RWPE2 (cell line): ENCODE measurements at regions not wholly inside any gene's neighbourhood (a gene's known extent, or its start where the extent isn't known, plus 50 kb on each side); places are given as distances from the start of the nearest gene placed in this dataset.
A peak's percentile ranks its signal among the peaks of the same experiment; 100 is the strongest.

ENCODE experiments used
- ATAC-seq: fragments of 200-7000 bp; cut with Tn5 transposase; 3 replicates; pipeline ENCODE4 v1.9.1; 2021; ENCODE audit warnings: low read depth
- DNase-seq: peaks from one replicate; pipeline ENCODE4 v3.0.0-alpha.2; 2020; ENCODE audit warnings: low spot score
- H3K27ac ChIP-seq: fragments of 450-650 bp; 2 replicates; pipeline ENCODE4 v1.5.1; 2017; ENCODE audit warnings: mild to moderate bottlenecking; ENCODE audit not compliant: poor library complexity, severe bottlenecking
- H3K27me3 ChIP-seq: fragments of 250-450 bp; sonication (Bioruptor Pico); 2 replicates; pipeline ENCODE4 v1.5.1; 2021; ENCODE audit warnings: mild to moderate bottlenecking, moderate library complexity; ENCODE audit not compliant: insufficient read depth, poor library complexity, severe bottlenecking
- H3K36me3 ChIP-seq: fragments of 250-450 bp; sonication (Bioruptor Pico); 2 replicates; pipeline ENCODE4 v1.5.1; 2020; ENCODE audit warnings: low read depth, mild to moderate bottlenecking, moderate library complexity
- H3K4me1 ChIP-seq: fragments of 250-450 bp; sonication (Bioruptor Pico); 2 replicates; pipeline ENCODE4 v1.5.1; 2021; ENCODE audit warnings: mild to moderate bottlenecking, moderate library complexity; ENCODE audit not compliant: insufficient read depth, poor library complexity, severe bottlenecking
- H3K4me3 ChIP-seq: fragments of 250-450 bp; sonication (Bioruptor Pico); 2 replicates; pipeline ENCODE4 v1.5.1; 2021; ENCODE audit warnings: mild to moderate bottlenecking, moderate library complexity; ENCODE audit not compliant: severe bottlenecking
- H3K9me3 ChIP-seq: fragments of 250-450 bp; sonication (Bioruptor Pico); 2 replicates; pipeline ENCODE4 v1.5.1; 2021; ENCODE audit warnings: mild to moderate bottlenecking, moderate library complexity; ENCODE audit not compliant: severe bottlenecking
- CTCF ChIP-seq: fragments of 450-650 bp; IDR thresholded peaks from one replicate; pipeline ENCODE4 v1.5.1; 2017; ENCODE audit warnings: mild to moderate bottlenecking, moderate library complexity; ENCODE audit not compliant: poor library complexity, severe bottlenecking

GRCh38 chr2:226376516-226377180, 423.0 kb downstream of the IRS1 start:
- H3K4me3 ChIP-seq, result no peak overlapping the region
- DNase-seq, result no peak
- H3K36me3 ChIP-seq, result no peaks in the 10 kb centered on the region
- H3K4me1 ChIP-seq, result no peaks in the 10 kb centered on the region
- H3K27me3 ChIP-seq, result no peaks in the 10 kb centered on the region
- TF ChIP-seq CTCF, result no peak
- H3K9me3 ChIP-seq, result no peaks in the 10 kb centered on the region
- no peak overlapping the region for H3K27ac ChIP-seq
- no peak for ATAC-seq

- Histone ChIP-seq H3K27ac (no peak overlapping the region), H3K4me3 (no peak overlapping the region), H3K9me3 (no peaks in the 10 kb centered on the region), H3K4me1 (peaks cover 5% of the 10 kb centered on the region), H3K27me3 (no peaks in the 10 kb centered on the region), H3K36me3 (no peaks in the 10 kb centered on the region)
- no peak for TF ChIP-seq CTCF
- DNase-seq (no peak), ATAC-seq (no peak)
These were observed 432.7 kb downstream of the IRS1 start for GRCh38 chr2:226366920-226367319.

- H3K27me3 ChIP-seq, result no peaks in the 10 kb centered on the region
- H3K4me1 ChIP-seq, result peaks cover 5% of the 10 kb centered on the region
- DNase-seq, result no peak
- TF ChIP-seq CTCF, result no peak
- no peak for ATAC-seq
- no peaks in the 10 kb centered on the region for H3K9me3 ChIP-seq
- no peak overlapping the region for H3K4me3 ChIP-seq
- H3K27ac ChIP-seq, result no peak overlapping the region
- H3K36me3 ChIP-seq, result no peaks in the 10 kb centered on the region
These were observed 435.4 kb downstream of the IRS1 start for GRCh38 chr2:226364217-226364616.

GRCh38 chr2:226362980-226363379, 436.6 kb downstream of the IRS1 start:
- ATAC-seq (peak; percentile 80), DNase-seq (no peak)
- peaks cover 5% of the 10 kb centered on the region for H3K4me1 ChIP-seq
- no peak overlapping the region for H3K4me3 ChIP-seq
- no peaks in the 10 kb centered on the region for H3K27me3 ChIP-seq
- no peaks in the 10 kb centered on the region for H3K36me3 ChIP-seq
- H3K9me3 ChIP-seq, result no peaks in the 10 kb centered on the region
- H3K27ac ChIP-seq, result no peak overlapping the region
- TF ChIP-seq CTCF, result no peak

- DNase-seq (no peak), ATAC-seq (no peak)
- no peak for TF ChIP-seq CTCF
These were observed 439.0 kb downstream of the IRS1 start for GRCh38 chr2:226360658-226361057.

More at GRCh38 chr2:226360658-226361057, 439.0 kb downstream of the IRS1 start:
- Histone ChIP-seq H3K4me1 (peaks cover 5% of the 10 kb centered on the region), H3K27me3 (no peaks in the 10 kb centered on the region), H3K9me3 (no peaks in the 10 kb centered on the region), H3K4me3 (no peak overlapping the region), H3K36me3 (no peaks in the 10 kb centered on the region), H3K27ac (no peak overlapping the region)
